SK-N-SH treated with all-trans-retinoic acid at 6 μM for 48 hours (cell line): ENCODE measurements at regions not wholly inside any gene's neighbourhood (a gene's known extent, or its start where the extent isn't known, plus 50 kb on each side); places are given as distances from the start of the nearest gene placed in this dataset.
"Not testable (repeated sequence)": the region's sequence is repeated elsewhere in the genome, so short reads cannot be mapped to it uniquely, and the experiment has no call there.

Experiments
- ATAC-seq: fragments of 200-7000 bp; cut with Tn5 transposase; 3 replicates; pipeline ENCODE4 v1.9.1; 2020; ENCODE audit warnings: mild to moderate bottlenecking, moderate library complexity
- ARNTL ChIP-seq: fragments of 450-650 bp; formaldehyde crosslinking; IDR thresholded peaks from 2 replicates; pipeline ENCODE4 v1.5.0; 2020; ENCODE audit warnings: low read depth, mild to moderate bottlenecking, moderate library complexity, borderline replicate concordance
- BACH2 ChIP-seq: fragments of 250-450 bp; sonication (Bioruptor Pico); IDR thresholded peaks from 2 replicates; pipeline ENCODE4 v1.9.0; 2021; ENCODE audit warnings: mild to moderate bottlenecking, borderline replicate concordance
- CREB5 ChIP-seq: fragments of 250-450 bp; sonication (Bioruptor Pico); IDR thresholded peaks from 2 replicates; pipeline ENCODE4 v1.5.1; 2020; ENCODE audit warnings: low read depth, mild to moderate bottlenecking, moderate library complexity
- CSDC2 ChIP-seq: fragments of 250-450 bp; sonication (Bioruptor Pico); IDR thresholded peaks from 2 replicates; pipeline ENCODE4 v1.5.0; 2020; ENCODE audit warnings: mild to moderate bottlenecking, moderate library complexity
- CSRNP3 ChIP-seq: fragments of 250-450 bp; sonication (Bioruptor Pico); IDR thresholded peaks from 2 replicates; pipeline ENCODE4 v1.5.1; 2021; ENCODE audit warnings: mild to moderate bottlenecking, moderate library complexity
- ESRRG ChIP-seq: fragments of 250-450 bp; sonication (Bioruptor Pico); IDR thresholded peaks from 2 replicates; pipeline ENCODE4 v1.6.1; 2021; ENCODE audit warnings: mild to moderate bottlenecking
- GLIS3 ChIP-seq: fragments of 250-450 bp; sonication (Bioruptor Pico); IDR thresholded peaks from 2 replicates; pipeline ENCODE4 v1.5.0; 2020; ENCODE audit warnings: mild to moderate bottlenecking, moderate library complexity
- ISL1 ChIP-seq: fragments of 250-450 bp; sonication (Bioruptor Pico); IDR thresholded peaks from 2 replicates; pipeline ENCODE4 v2.1.2; 2022; ENCODE audit warnings: mild to moderate bottlenecking, moderate library complexity
- OSR1 ChIP-seq: fragments of 250-450 bp; sonication (Bioruptor Pico); IDR thresholded peaks from 2 replicates; pipeline ENCODE4 v1.8.0; 2022; ENCODE audit warnings: moderate library complexity, mild to moderate bottlenecking, inconsistent platforms
- PATZ1 ChIP-seq: fragments of 250-450 bp; sonication (Bioruptor Pico); IDR thresholded peaks from 2 replicates; pipeline ENCODE4 v1.8.0; 2020; ENCODE audit warnings: mild to moderate bottlenecking, moderate library complexity, borderline replicate concordance
- POU6F1 ChIP-seq: fragments of 250-450 bp; sonication (Bioruptor Pico); IDR thresholded peaks from 2 replicates; pipeline ENCODE4 v1.8.0; 2021; ENCODE audit warnings: low read depth, mild to moderate bottlenecking, moderate library complexity, borderline replicate concordance
- PPARA ChIP-seq: fragments of 250-450 bp; sonication (Bioruptor Pico); IDR thresholded peaks from 2 replicates; pipeline ENCODE4 v1.5.0; 2020; ENCODE audit warnings: mild to moderate bottlenecking, borderline replicate concordance
- RARB ChIP-seq: fragments of 250-450 bp; sonication (Bioruptor Pico); IDR thresholded peaks from 2 replicates; pipeline ENCODE4 v1.8.0; 2021; ENCODE audit warnings: mild to moderate bottlenecking, moderate library complexity
- TCF4 ChIP-seq: fragments of 250-450 bp; sonication (Bioruptor Pico); IDR thresholded peaks from 2 replicates; pipeline ENCODE4 v1.8.0; 2021; ENCODE audit warnings: mild to moderate bottlenecking, moderate library complexity, borderline replicate concordance
- TOX ChIP-seq: fragments of 250-450 bp; sonication (Bioruptor Pico); IDR thresholded peaks from 2 replicates; pipeline ENCODE4 v1.8.0; 2021; ENCODE audit warnings: mild to moderate bottlenecking, moderate library complexity, borderline replicate concordance
- TSHZ2 ChIP-seq: fragments of 250-450 bp; sonication (Bioruptor Pico); IDR thresholded peaks from 2 replicates; pipeline ENCODE4 v1.5.0; 2020; ENCODE audit warnings: mild to moderate bottlenecking, moderate library complexity
- ZC3H10 ChIP-seq: fragments of 250-450 bp; sonication (Bioruptor Pico); IDR thresholded peaks from 2 replicates; pipeline ENCODE4 v1.5.1; 2021; ENCODE audit warnings: mild to moderate bottlenecking, moderate library complexity
- ZFP3 ChIP-seq: fragments of 250-450 bp; sonication (Bioruptor Pico); IDR thresholded peaks from 2 replicates; pipeline ENCODE4 v1.5.0; 2020; ENCODE audit warnings: mild to moderate bottlenecking, moderate library complexity
- ZFP30 ChIP-seq: fragments of 450-650 bp; formaldehyde crosslinking; IDR thresholded peaks from 2 replicates; pipeline ENCODE4 v1.5.0; 2022; ENCODE audit warnings: mild to moderate bottlenecking, moderate library complexity
- ZNF565 ChIP-seq: fragments of 450-650 bp; formaldehyde crosslinking; conservative IDR thresholded peaks from 2 replicates; pipeline ENCODE4 v1.5.0; 2020; ENCODE audit warnings: low read depth, mild to moderate bottlenecking, moderate library complexity
- ZNF70 ChIP-seq: fragments of 450-650 bp; formaldehyde crosslinking; IDR thresholded peaks from 2 replicates; pipeline ENCODE4 v1.5.0; 2020; ENCODE audit warnings: mild to moderate bottlenecking, moderate library complexity
- ZNF8 ChIP-seq: fragments of 450-650 bp; formaldehyde crosslinking; IDR thresholded peaks from 2 replicates; pipeline ENCODE4 v1.5.0; 2020; ENCODE audit warnings: mild to moderate bottlenecking, moderate library complexity

- TF ChIP-seq ARNTL (CRISPR knock-in tag) (no peak), ZFP3 (CRISPR knock-in tag) (no peak), CSDC2 (CRISPR knock-in tag) (no peak), RARB (CRISPR knock-in tag) (no peak), PPARA (CRISPR knock-in tag) (no peak), ZNF8 (no peak), TCF4 (CRISPR knock-in tag) (no peak), GLIS3 (CRISPR knock-in tag) (no peak), ISL1 (no peak), TOX (CRISPR knock-in tag) (no peak), BACH2 (CRISPR knock-in tag) (no peak), ZFP30 (no peak), ZNF70 (CRISPR knock-in tag) (no peak), TSHZ2 (no peak), ZNF565 (CRISPR knock-in tag) (no peak), OSR1 (CRISPR knock-in tag) (no peak), CSRNP3 (CRISPR knock-in tag) (no peak), ESRRG (CRISPR knock-in tag) (no peak), CREB5 (CRISPR knock-in tag) (no peak), PATZ1 (CRISPR knock-in tag) (no peak)
- no peak for ATAC-seq
Observed at GRCh38 chr5:158494541-158494940, 605.2 kb downstream of the EBF1 start.

- ATAC-seq, result not testable (repeated sequence)
Observed at GRCh38 chr5:158494044-158494443, 605.7 kb downstream of the EBF1 start.

- ATAC-seq, result no peak
Observed at GRCh38 chr5:158492841-158493242, 606.9 kb downstream of the EBF1 start.

More at GRCh38 chr5:158492841-158493242, 606.9 kb downstream of the EBF1 start:
- TF ChIP-seq ESRRG (CRISPR knock-in tag), result no peak
- no peak for TF ChIP-seq CSDC2 (CRISPR knock-in tag)
- no peak for TF ChIP-seq PPARA (CRISPR knock-in tag)
- no peak for TF ChIP-seq ZFP3 (CRISPR knock-in tag)
- no peak for TF ChIP-seq ZC3H10 (CRISPR knock-in tag)
- no peak for TF ChIP-seq ZNF70 (CRISPR knock-in tag)
- TF ChIP-seq RARB (CRISPR knock-in tag), result no peak
- no peak for TF ChIP-seq POU6F1 (CRISPR knock-in tag)
- TF ChIP-seq OSR1 (CRISPR knock-in tag), result no peak
- no peak for TF ChIP-seq TSHZ2
- TF ChIP-seq TCF4 (CRISPR knock-in tag), result no peak
- no peak for TF ChIP-seq ARNTL (CRISPR knock-in tag)
- TF ChIP-seq ZFP30, result no peak
- no peak for TF ChIP-seq GLIS3 (CRISPR knock-in tag)
